Naive thymus-derived CD4-positive, alpha-beta T cell (primary cell): ENCODE measurements at regions not wholly inside any gene's neighbourhood (a gene's known extent, or its start where the extent isn't known, plus 50 kb on each side); places are given as distances from the start of the nearest gene placed in this dataset.
A peak's percentile ranks its signal among the peaks of the same experiment; 100 is the strongest.

Experiments used
- ATAC-seq: fragments of 150-1000 bp; cut with Tn5 transposase; 2 replicates; pipeline ENCODE4 v1.10.0; 2021; ENCODE audit warnings: mild to moderate bottlenecking, moderate library complexity
- CTCF ChIA-PET: fragments of 350-600 bp; sonication (Branson Sonifier 250); formaldehyde crosslinking; loops from one replicate; lab custom pipeline; 2021; ENCODE audit warnings: antibody characterized with exemption; lab: Charles Lee
- POLR2A ChIA-PET: fragments of 350-600 bp; sonication (Branson Sonifier 250); formaldehyde crosslinking; loops from one replicate; lab custom pipeline; 2021; ENCODE audit warnings: antibody characterized with exemption, inconsistent platforms; lab: Charles Lee
- DNase-seq, 9 donors: peaks; one replicate each; pipeline versions ENCODE4 v3.0.0 to v3.0.0-alpha.2; 2020 to 2022; ENCODE audit warnings: mixed read lengths in 1 of 9
- H3K27ac ChIP-seq: one replicate; pipeline ENCODE4 v1.7.0; 2013; ENCODE audit warnings: mild to moderate bottlenecking, low read depth, low read length, moderate library complexity
- H3K27me3 ChIP-seq, 2 donors: one replicate each; pipeline ENCODE4 v1.7.0; 2013; ENCODE audit warnings: low read length in 2 of 2, mild to moderate bottlenecking in 2 of 2, moderate library complexity in 2 of 2; ENCODE audit not compliant: control insufficient read depth in 2 of 2, insufficient read depth in 2 of 2
- H3K36me3 ChIP-seq, 3 experiments: 1 replicate in 2 of 3; 2 replicates in 1 of 3; pipeline ENCODE4 v1.7.0; 2013; ENCODE audit warnings: low read length in 3 of 3, mild to moderate bottlenecking in 3 of 3, moderate library complexity in 1 of 3; ENCODE audit not compliant: insufficient read depth in 3 of 3, control insufficient read depth in 2 of 3
- H3K4me1 ChIP-seq, 2 donors: one replicate each; pipeline ENCODE4 v1.7.0; 2013; ENCODE audit warnings: low read length in 2 of 2, mild to moderate bottlenecking in 2 of 2, moderate library complexity in 1 of 2; ENCODE audit not compliant: control insufficient read depth in 2 of 2, insufficient read depth in 2 of 2
- H3K4me3 ChIP-seq: 2 replicates; pipeline ENCODE4 v1.7.0; 2013; ENCODE audit warnings: mild to moderate bottlenecking, low read length
- H3K9me3 ChIP-seq, 3 experiments: 1 replicate in 2 of 3; 2 replicates in 1 of 3; pipeline ENCODE4 v1.7.0; 2013; ENCODE audit warnings: low read length in 3 of 3; ENCODE audit not compliant: control insufficient read depth in 2 of 3
- H3K27ac Mint-ChIP-seq, 9 donors: one replicate each; pipeline ENCODE4 v1.8.0; 2020 to 2022; ENCODE audit warnings: mixed read lengths in 9 of 9, mild to moderate bottlenecking in 8 of 9, moderate library complexity in 5 of 9, inconsistent platforms in 2 of 9
- H3K27me3 Mint-ChIP-seq, 5 donors: one replicate each; pipeline ENCODE4 v1.8.0; 2021 to 2022; ENCODE audit warnings: mixed read lengths in 5 of 5, mild to moderate bottlenecking in 1 of 5
- H3K36me3 Mint-ChIP-seq, 5 donors: one replicate each; pipeline ENCODE4 v1.8.0; 2020 to 2022; ENCODE audit warnings: mixed read lengths in 5 of 5, mild to moderate bottlenecking in 3 of 5, inconsistent platforms in 1 of 5
- H3K4me1 Mint-ChIP-seq, 7 donors: one replicate each; pipeline ENCODE4 v1.8.0; 2020 to 2022; ENCODE audit warnings: mixed read lengths in 7 of 7, mild to moderate bottlenecking in 3 of 7, inconsistent platforms in 1 of 7
- H3K4me3 Mint-ChIP-seq, 10 donors: one replicate each; pipeline ENCODE4 v1.8.0; 2020 to 2022; ENCODE audit warnings: mild to moderate bottlenecking in 10 of 10, mixed read lengths in 10 of 10, moderate library complexity in 6 of 10, inconsistent platforms in 2 of 10
- H3K9me3 Mint-ChIP-seq, 11 donors: one replicate each; pipeline ENCODE4 v1.8.0; 2020 to 2022; ENCODE audit warnings: mixed read lengths in 11 of 11, mild to moderate bottlenecking in 4 of 11, inconsistent platforms in 1 of 11, moderate library complexity in 1 of 11
- intact Hi-C, 2 donors: fragments of 100-400 bp; cut with micrococcal nuclease; formaldehyde crosslinking; loops; one replicate each; pipeline ENCODE4 v1.15.1; 2023

GRCh38 chr13:30133554-30133912 is 173.8 kb downstream of the KATNAL1 start:
- intact Hi-C loops: loop anchor here (2.0 to 10.0 kb wide), 8 partner anchors 119 to 911 kb away; partner anchors contain the start of gene KATNAL1 (in 1 of the 2)
- H3K36me3 ChIP-seq: no peaks in the 10 kb centered on the region
- H3K4me3 ChIP-seq: no peak overlapping the region
- CTCF ChIA-PET: interaction anchor here (0.5 to 6.9 kb wide), 9 partner anchors 11 to 510 kb away, joined by 3 to 100 read pairs (median 33); no protein-coding TSS in a partner anchor
- ATAC-seq: no peak
- H3K9me3 ChIP-seq: no peaks in the 10 kb centered on the region
- H3K27ac ChIP-seq: no peak overlapping the region
- DNase-seq: no peak
- Mint-ChIP-seq H3K36me3 (no peaks in the 10 kb centered on the region), H3K4me1 (peaks cover 12 to 24% (median 17%) of the 10 kb centered on the region in 7 donors), H3K4me3 (no peak overlapping the region), H3K27me3 (no peaks in the 10 kb centered on the region), H3K9me3 (no peaks in the 10 kb centered on the region), H3K27ac (peak overlapping the region in 1 of 9 donors; percentile 32)
- no peaks in the 10 kb centered on the region for H3K27me3 ChIP-seq
- peaks cover 4 to 7% of the 10 kb centered on the region in 2 donors for H3K4me1 ChIP-seq
- POLR2A ChIA-PET: interaction anchor here (0.6 to 3.2 kb wide), 8 partner anchors 8 to 670 kb away, joined by 3 to 20 read pairs (median 8); no protein-coding TSS in a partner anchor

GRCh38 chr13:30132623-30133553 is 174.5 kb downstream of the KATNAL1 start:
- Histone ChIP-seq H3K36me3 (no peaks in the 10 kb centered on the region), H3K9me3 (no peaks in the 10 kb centered on the region), H3K27me3 (no peaks in the 10 kb centered on the region), H3K27ac (no peak overlapping the region), H3K4me1 (peaks cover 4 to 7% of the 10 kb centered on the region in 2 donors), H3K4me3 (peak overlapping the region; percentile 16)
- H3K4me1 Mint-ChIP-seq: peaks cover 12 to 19% (median 17%) of the 10 kb centered on the region in 7 donors
- peak; percentile 99 for ATAC-seq
- peak; percentile 91 to 98 (median 95) for DNase-seq
- intact Hi-C loops: loop anchor here (1.0 to 10.0 kb wide), 21 partner anchors 15 to 912 kb away; partner anchors contain the start of genes KATNAL1 (in 2 of the 2) and USPL1 (in 2 of the 2)
- ChIA-PET POLR2A (interaction anchor here (0.6 to 3.2 kb wide), 18 partner anchors 9 to 449 kb away, joined by 3 to 20 read pairs (median 6); no protein-coding TSS in a partner anchor), CTCF (interaction anchor here (0.6 to 6.9 kb wide), 48 partner anchors 10 to 733 kb away, joined by 3 to 100 read pairs (median 4); partner anchors contain the start of gene KATNAL1)
- no peaks in the 10 kb centered on the region for H3K27me3 Mint-ChIP-seq
- no peaks in the 10 kb centered on the region for H3K36me3 Mint-ChIP-seq
- H3K4me3 Mint-ChIP-seq: peak overlapping the region in 8 of 10 donors; percentile 33 to 73 (median 64)
- H3K9me3 Mint-ChIP-seq: no peaks in the 10 kb centered on the region
- peak overlapping the region in 8 of 9 donors; percentile 11 to 89 (median 72) for H3K27ac Mint-ChIP-seq

GRCh38 chr13:30129411-30129810 is 177.9 kb downstream of the KATNAL1 start:
- Histone ChIP-seq H3K4me1 (peaks cover 4 to 7% of the 10 kb centered on the region in 2 donors), H3K27me3 (no peaks in the 10 kb centered on the region), H3K36me3 (no peaks in the 10 kb centered on the region), H3K9me3 (no peaks in the 10 kb centered on the region), H3K27ac (no peak overlapping the region), H3K4me3 (no peak overlapping the region)
- Mint-ChIP-seq H3K27me3 (no peaks in the 10 kb centered on the region), H3K27ac (no peak overlapping the region), H3K9me3 (no peaks in the 10 kb centered on the region), H3K36me3 (no peaks in the 10 kb centered on the region), H3K4me1 (peaks cover 9 to 19% (median 15%) of the 10 kb centered on the region in 7 donors), H3K4me3 (no peak overlapping the region)
- POLR2A ChIA-PET: no interaction called here
- intact Hi-C loops: no loop called here
- DNase-seq (no peak), ATAC-seq (no peak)
- CTCF ChIA-PET: interaction anchor here (0.6 to 6.9 kb wide), 4 partner anchors 15 to 263 kb away, joined by 3 to 100 read pairs (median 68); no protein-coding TSS in a partner anchor

GRCh38 chr13:30128591-30128990 is 178.8 kb downstream of the KATNAL1 start:
- ChIA-PET POLR2A (interaction anchor here (0.6 kb wide), 1 partner anchor 14 kb away, joined by 3 read pairs; no protein-coding TSS in a partner anchor), CTCF (interaction anchor here (6.9 kb wide), 1 partner anchor 14 kb away, joined by 45 read pairs; no protein-coding TSS in a partner anchor)
- Mint-ChIP-seq H3K4me3 (no peak overlapping the region), H3K9me3 (no peaks in the 10 kb centered on the region), H3K27ac (no peak overlapping the region), H3K36me3 (no peaks in the 10 kb centered on the region), H3K4me1 (peaks cover 10 to 15% (median 14%) of the 10 kb centered on the region in 7 donors), H3K27me3 (no peaks in the 10 kb centered on the region)
- Histone ChIP-seq H3K27me3 (no peaks in the 10 kb centered on the region), H3K9me3 (no peaks in the 10 kb centered on the region), H3K4me1 (peaks cover 4 to 7% of the 10 kb centered on the region in 2 donors), H3K4me3 (no peak overlapping the region), H3K27ac (no peak overlapping the region), H3K36me3 (no peaks in the 10 kb centered on the region)
- DNase-seq: no peak
- intact Hi-C loops: no loop called here
- no peak for ATAC-seq

- Histone ChIP-seq H3K27me3 (no peaks in the 10 kb centered on the region), H3K9me3 (no peaks in the 10 kb centered on the region), H3K4me3 (no peak overlapping the region), H3K4me1 (peaks cover 4 to 6% of the 10 kb centered on the region in 2 donors), H3K36me3 (no peaks in the 10 kb centered on the region), H3K27ac (no peak overlapping the region)
- Mint-ChIP-seq H3K27ac (no peak overlapping the region), H3K4me1 (peaks cover 8 to 14% (median 10%) of the 10 kb centered on the region in 7 donors), H3K4me3 (no peak overlapping the region), H3K27me3 (no peaks in the 10 kb centered on the region), H3K36me3 (no peaks in the 10 kb centered on the region), H3K9me3 (peaks cover 0 to 2% (median 0%) of the 10 kb centered on the region in 11 donors)
- no peak for DNase-seq
- intact Hi-C loops: no loop called here
- ChIA-PET CTCF (interaction anchor here (0.6 to 6.9 kb wide), 4 partner anchors 14 to 453 kb away, joined by 3 to 45 read pairs (median 3); no protein-coding TSS in a partner anchor), POLR2A (interaction anchor here (0.6 kb wide), 1 partner anchor 334 kb away, joined by 3 read pairs; no protein-coding TSS in a partner anchor)
- ATAC-seq: no peak
Observed at GRCh38 chr13:30128095-30128494, 179.3 kb downstream of the KATNAL1 start.

- Mint-ChIP-seq H3K9me3 (peaks cover 0 to 2% (median 0%) of the 10 kb centered on the region in 11 donors), H3K27me3 (no peaks in the 10 kb centered on the region), H3K27ac (no peak overlapping the region), H3K4me3 (no peak overlapping the region), H3K36me3 (no peaks in the 10 kb centered on the region), H3K4me1 (peaks cover 0 to 10% (median 8%) of the 10 kb centered on the region in 7 donors)
- peaks cover 0 to under 1% of the 10 kb centered on the region in 2 donors for H3K4me1 ChIP-seq
- ATAC-seq (no peak), DNase-seq (no peak)
- H3K27me3 ChIP-seq: no peaks in the 10 kb centered on the region
- H3K4me3 ChIP-seq: no peak overlapping the region
- H3K9me3 ChIP-seq: no peaks in the 10 kb centered on the region
- CTCF ChIA-PET: interaction anchor here (0.6 to 1.0 kb wide), 4 partner anchors 12 to 423 kb away, joined by 3 to 4 read pairs (median 4); no protein-coding TSS in a partner anchor
- no peaks in the 10 kb centered on the region for H3K36me3 ChIP-seq
- H3K27ac ChIP-seq: no peak overlapping the region
- intact Hi-C loops: no loop called here
- POLR2A ChIA-PET: no interaction called here
Observed at GRCh38 chr13:30126903-30127428, 180.4 kb downstream of the KATNAL1 start.
